Activated B cell treated with CpG ODN at 0.5 μM for 24 hours (primary cell): ENCODE measurements at regions not wholly inside any gene's neighbourhood (a gene's known extent, or its start where the extent isn't known, plus 50 kb on each side); places are given as distances from the start of the nearest gene placed in this dataset.

ENCODE experiments used
- ATAC-seq: fragments of 200-7000 bp; cut with Tn5 transposase; one replicate; pipeline ENCODE4 v1.10.0; 2021; ENCODE audit warnings: low read depth, mild to moderate bottlenecking, moderate library complexity
- CTCF ChIA-PET: fragments of 350-600 bp; sonication (Branson Sonifier 250); formaldehyde crosslinking; loops from one replicate; lab custom pipeline; 2021; ENCODE audit warnings: antibody characterized with exemption; lab: Charles Lee
- POLR2A ChIA-PET: fragments of 350-600 bp; sonication (Branson Sonifier 250); formaldehyde crosslinking; loops from one replicate; lab custom pipeline; 2021; ENCODE audit warnings: antibody characterized with exemption; lab: Charles Lee
- DNase-seq: peaks from one replicate; pipeline ENCODE4 v3.0.0; 2022
- H3K27ac Mint-ChIP-seq: one replicate; pipeline ENCODE4 v1.8.0; 2020; ENCODE audit warnings: mixed read lengths
- H3K27me3 Mint-ChIP-seq: one replicate; pipeline ENCODE4 v1.8.0; 2021; ENCODE audit warnings: mixed read lengths
- H3K36me3 Mint-ChIP-seq: one replicate; pipeline ENCODE4 v1.8.0; 2021; ENCODE audit warnings: low read depth, mixed read lengths
- H3K4me1 Mint-ChIP-seq: one replicate; pipeline ENCODE4 v1.8.0; 2021; ENCODE audit warnings: mixed read lengths
- H3K4me3 Mint-ChIP-seq: one replicate; pipeline ENCODE4 v1.8.0; 2020; ENCODE audit warnings: mild to moderate bottlenecking, mixed read lengths
- H3K9me3 Mint-ChIP-seq: one replicate; pipeline ENCODE4 v1.8.0; 2020; ENCODE audit warnings: mixed read lengths
- intact Hi-C: fragments of 100-400 bp; cut with micrococcal nuclease; formaldehyde crosslinking; loops from one replicate; pipeline ENCODE4 v1.15.1; 2024
- TF ChIP-seq, protein P1 (sequence below): fragments of 200-600 bp; IDR thresholded peaks from one replicate; pipeline ENCODE4 v1.8.0; 2022; ENCODE audit warnings: antibody characterized with exemption, mild to moderate bottlenecking

DNA sequence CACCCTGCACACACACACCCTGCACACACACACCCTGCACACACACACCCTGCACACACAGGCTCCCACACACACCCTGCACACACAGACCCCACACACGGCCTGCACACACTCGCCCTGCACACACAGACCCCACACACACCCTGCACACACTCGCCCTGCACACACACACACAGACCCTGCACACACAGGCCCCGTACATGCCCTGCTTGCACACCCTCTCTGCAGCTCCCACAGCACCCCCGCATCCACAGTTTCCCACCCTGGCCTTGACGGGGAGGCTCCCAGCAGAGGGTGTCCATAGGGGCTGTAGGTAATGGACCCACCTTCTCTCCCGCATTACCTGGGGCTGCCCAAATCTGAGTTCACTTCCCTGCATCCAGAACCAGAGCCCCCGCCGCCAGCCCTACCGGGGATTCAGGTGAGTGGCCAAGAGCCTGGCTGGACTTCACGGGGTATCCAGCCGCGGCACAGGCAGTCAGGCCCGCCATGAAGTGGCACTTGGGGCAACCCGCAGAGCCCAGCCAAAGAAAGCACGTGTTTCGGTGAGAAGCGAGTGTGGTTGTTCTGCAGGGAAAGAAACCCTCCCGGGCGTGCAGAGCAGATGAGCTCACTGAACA is 88.6 kb upstream of the GPC1 start:
- H3K4me1 Mint-ChIP-seq = no peaks in the 10 kb centered on the region
- no peaks in the 10 kb centered on the region for H3K27me3 Mint-ChIP-seq
- H3K36me3 Mint-ChIP-seq = no peaks in the 10 kb centered on the region
- no peak for ATAC-seq
- no peak overlapping the region for H3K27ac Mint-ChIP-seq
- CTCF ChIA-PET = no interaction called here
- no peak overlapping the region for H3K4me3 Mint-ChIP-seq
- no peaks in the 10 kb centered on the region for H3K9me3 Mint-ChIP-seq
- TF ChIP-seq, protein P1, sequence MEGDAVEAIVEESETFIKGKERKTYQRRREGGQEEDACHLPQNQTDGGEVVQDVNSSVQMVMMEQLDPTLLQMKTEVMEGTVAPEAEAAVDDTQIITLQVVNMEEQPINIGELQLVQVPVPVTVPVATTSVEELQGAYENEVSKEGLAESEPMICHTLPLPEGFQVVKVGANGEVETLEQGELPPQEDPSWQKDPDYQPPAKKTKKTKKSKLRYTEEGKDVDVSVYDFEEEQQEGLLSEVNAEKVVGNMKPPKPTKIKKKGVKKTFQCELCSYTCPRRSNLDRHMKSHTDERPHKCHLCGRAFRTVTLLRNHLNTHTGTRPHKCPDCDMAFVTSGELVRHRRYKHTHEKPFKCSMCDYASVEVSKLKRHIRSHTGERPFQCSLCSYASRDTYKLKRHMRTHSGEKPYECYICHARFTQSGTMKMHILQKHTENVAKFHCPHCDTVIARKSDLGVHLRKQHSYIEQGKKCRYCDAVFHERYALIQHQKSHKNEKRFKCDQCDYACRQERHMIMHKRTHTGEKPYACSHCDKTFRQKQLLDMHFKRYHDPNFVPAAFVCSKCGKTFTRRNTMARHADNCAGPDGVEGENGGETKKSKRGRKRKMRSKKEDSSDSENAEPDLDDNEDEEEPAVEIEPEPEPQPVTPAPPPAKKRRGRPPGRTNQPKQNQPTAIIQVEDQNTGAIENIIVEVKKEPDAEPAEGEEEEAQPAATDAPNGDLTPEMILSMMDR = no peak
- intact Hi-C loops = no loop called here
- POLR2A ChIA-PET = no interaction called here
- no peak for DNase-seq

GRCh38 chr2:240347373-240347940 is 88.0 kb upstream of the GPC1 start:
- Mint-ChIP-seq H3K9me3 (no peaks in the 10 kb centered on the region), H3K4me1 (no peaks in the 10 kb centered on the region), H3K36me3 (no peaks in the 10 kb centered on the region), H3K4me3 (no peak overlapping the region), H3K27me3 (no peaks in the 10 kb centered on the region), H3K27ac (no peak overlapping the region)
- intact Hi-C loops = no loop called here
- ChIA-PET POLR2A (no interaction called here), CTCF (no interaction called here)
- DNase-seq (no peak), ATAC-seq (no peak)
- TF ChIP-seq, protein P1 = no peak

DNA sequence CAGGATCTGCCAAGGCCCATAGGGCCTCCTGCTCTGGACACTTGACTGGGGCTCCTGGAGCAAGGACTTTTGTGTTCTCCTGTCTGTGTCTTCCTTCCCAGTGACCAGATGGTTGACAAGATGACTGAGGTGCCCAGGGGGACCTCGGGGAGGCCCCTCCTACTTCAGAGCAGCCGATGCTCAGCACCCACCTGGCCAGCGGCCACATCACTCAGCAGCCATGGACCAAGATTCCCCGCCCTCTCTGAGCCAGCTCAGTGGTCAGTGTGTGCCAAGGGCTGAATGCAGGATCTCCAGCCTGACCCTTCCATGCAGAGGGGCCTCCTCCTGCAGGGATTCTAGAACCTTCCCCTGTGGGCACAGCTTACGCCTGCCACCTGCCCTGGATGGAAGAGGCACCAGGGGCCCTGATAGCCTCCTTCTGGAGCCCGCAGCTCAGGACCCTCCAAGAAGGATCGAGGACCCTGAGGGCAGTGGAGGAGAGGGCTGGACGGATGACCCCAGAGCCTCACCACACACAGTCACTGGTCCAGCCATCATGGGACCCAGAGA is 87.4 kb upstream of the GPC1 start:
- no peaks in the 10 kb centered on the region for H3K9me3 Mint-ChIP-seq
- no peak overlapping the region for H3K27ac Mint-ChIP-seq
- H3K4me1 Mint-ChIP-seq = no peaks in the 10 kb centered on the region
- no peak for ATAC-seq
- POLR2A ChIA-PET = no interaction called here
- no peaks in the 10 kb centered on the region for H3K27me3 Mint-ChIP-seq
- CTCF ChIA-PET = no interaction called here
- intact Hi-C loops = no loop called here
- DNase-seq = no peak
- no peaks in the 10 kb centered on the region for H3K36me3 Mint-ChIP-seq
- no peak overlapping the region for H3K4me3 Mint-ChIP-seq
- TF ChIP-seq, protein P1 = no peak

DNA sequence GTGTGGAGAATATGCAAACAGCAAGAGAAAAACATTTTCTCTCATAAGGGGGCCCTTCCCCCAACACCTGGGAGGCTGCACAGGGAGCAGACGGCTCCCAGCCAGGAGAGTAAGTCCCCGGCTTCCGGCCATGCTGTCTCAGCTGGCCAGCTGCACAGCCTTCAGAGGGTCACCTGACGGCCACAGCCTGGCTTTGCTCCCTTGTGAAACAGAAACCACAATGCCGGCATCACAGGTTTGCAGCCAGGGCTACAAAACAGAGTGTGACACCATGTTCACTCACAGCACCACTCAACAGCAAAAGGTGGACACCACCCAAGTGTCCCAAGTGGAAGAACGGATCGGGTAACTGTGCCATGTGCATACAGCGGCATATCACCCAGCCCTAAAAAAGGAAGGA is 86.9 kb upstream of the GPC1 start:
- H3K4me3 Mint-ChIP-seq = no peak overlapping the region
- DNase-seq = no peak
- POLR2A ChIA-PET = no interaction called here
- TF ChIP-seq, protein P1 = no peak
- ATAC-seq = no peak
- no peak overlapping the region for H3K27ac Mint-ChIP-seq
- CTCF ChIA-PET = no interaction called here
- no peaks in the 10 kb centered on the region for H3K36me3 Mint-ChIP-seq
- no peaks in the 10 kb centered on the region for H3K9me3 Mint-ChIP-seq
- intact Hi-C loops = no loop called here
- H3K4me1 Mint-ChIP-seq = no peaks in the 10 kb centered on the region
- no peaks in the 10 kb centered on the region for H3K27me3 Mint-ChIP-seq

DNA sequence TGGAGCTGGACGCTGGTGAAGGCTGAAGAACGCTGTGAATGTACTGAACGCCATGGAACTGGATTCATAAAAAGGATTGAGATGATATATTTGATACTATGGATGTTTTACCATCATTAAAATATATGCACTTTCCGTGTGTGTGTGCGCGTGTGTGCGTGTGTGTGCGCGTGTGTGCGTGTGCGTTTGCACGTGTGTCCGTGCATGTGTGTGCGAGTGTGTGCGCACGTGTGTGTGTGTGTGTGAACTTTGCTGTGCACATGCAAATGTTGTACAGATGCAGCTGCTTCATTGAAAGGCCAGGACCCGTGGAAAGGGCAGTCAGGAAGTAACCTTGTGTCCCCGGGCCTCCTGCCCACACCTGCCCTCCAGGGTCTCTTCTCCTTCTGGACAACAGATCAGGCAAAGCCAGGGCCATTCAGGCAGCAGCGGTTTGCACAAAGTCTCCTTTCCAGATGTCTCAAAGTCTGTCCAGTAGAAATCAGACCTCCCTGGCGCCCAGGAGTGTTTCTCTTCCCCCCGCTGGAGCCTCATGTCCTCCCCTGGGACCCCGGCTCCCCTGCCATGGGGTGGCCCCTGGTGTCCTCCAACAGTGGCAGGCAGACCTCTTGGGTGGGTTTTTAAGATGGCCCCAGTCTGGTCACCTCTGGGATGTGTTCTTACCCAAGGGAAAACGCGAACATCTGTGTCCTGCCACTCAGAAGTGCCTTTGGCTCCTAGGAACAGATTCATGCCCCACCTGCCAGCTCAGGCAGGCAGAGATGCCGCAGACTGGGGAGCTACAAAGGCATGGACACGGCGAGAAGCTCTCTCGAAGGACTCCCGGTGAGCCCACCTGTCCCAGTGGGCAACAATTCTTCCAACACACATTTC is 86.1 kb upstream of the GPC1 start:
- POLR2A ChIA-PET = no interaction called here
- DNase-seq = no peak
- Mint-ChIP-seq H3K27ac (no peak overlapping the region), H3K9me3 (no peaks in the 10 kb centered on the region), H3K4me3 (no peak overlapping the region), H3K27me3 (no peaks in the 10 kb centered on the region), H3K4me1 (no peaks in the 10 kb centered on the region), H3K36me3 (no peaks in the 10 kb centered on the region)
- ATAC-seq = no peak
- CTCF ChIA-PET = no interaction called here
- intact Hi-C loops = no loop called here
- TF ChIP-seq, protein P1 = no peak
